ENCODE measurements at regions not wholly inside any gene's neighbourhood (a gene's known extent, or its start where the extent isn't known, plus 50 kb on each side); places are given as distances from the start of the nearest gene placed in this dataset.

DNA sequence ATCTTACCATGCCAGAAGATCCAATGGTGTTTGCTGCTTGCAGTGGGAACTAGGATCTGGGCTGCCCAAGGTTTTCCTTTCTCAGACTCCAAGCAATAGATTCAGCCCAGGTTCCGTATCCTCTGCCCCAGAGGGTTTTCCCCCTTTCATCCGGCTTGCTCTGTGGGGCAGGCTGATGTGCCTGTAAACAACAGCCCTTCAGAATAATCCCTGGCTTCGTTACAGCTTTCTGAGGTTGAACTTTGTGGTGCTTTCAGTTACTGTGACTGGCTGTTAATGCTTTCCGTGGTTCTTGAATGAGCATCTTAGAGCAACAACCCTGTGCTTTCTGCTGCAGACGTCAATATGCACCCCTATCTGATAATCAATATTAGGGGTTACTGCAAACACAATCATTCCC, 400.4 kb downstream of the BTBD3 start:
- no peak overlapping the region for H3K27ac Mint-ChIP-seq
- H3K27me3 Mint-ChIP-seq: no peaks in the 10 kb centered on the region
- H3K4me3 Mint-ChIP-seq: no peak overlapping the region
- no peak for DNase-seq (ENCODE audit: extremely low spot score, unreplicated experiment)
- TF ChIP-seq, protein P1, sequence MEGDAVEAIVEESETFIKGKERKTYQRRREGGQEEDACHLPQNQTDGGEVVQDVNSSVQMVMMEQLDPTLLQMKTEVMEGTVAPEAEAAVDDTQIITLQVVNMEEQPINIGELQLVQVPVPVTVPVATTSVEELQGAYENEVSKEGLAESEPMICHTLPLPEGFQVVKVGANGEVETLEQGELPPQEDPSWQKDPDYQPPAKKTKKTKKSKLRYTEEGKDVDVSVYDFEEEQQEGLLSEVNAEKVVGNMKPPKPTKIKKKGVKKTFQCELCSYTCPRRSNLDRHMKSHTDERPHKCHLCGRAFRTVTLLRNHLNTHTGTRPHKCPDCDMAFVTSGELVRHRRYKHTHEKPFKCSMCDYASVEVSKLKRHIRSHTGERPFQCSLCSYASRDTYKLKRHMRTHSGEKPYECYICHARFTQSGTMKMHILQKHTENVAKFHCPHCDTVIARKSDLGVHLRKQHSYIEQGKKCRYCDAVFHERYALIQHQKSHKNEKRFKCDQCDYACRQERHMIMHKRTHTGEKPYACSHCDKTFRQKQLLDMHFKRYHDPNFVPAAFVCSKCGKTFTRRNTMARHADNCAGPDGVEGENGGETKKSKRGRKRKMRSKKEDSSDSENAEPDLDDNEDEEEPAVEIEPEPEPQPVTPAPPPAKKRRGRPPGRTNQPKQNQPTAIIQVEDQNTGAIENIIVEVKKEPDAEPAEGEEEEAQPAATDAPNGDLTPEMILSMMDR (conservative IDR thresholded peaks at IDR 0.05): no peak
- peaks cover 7% of the 10 kb centered on the region for H3K4me1 Mint-ChIP-seq (ENCODE audit: unreplicated experiment)
- H3K36me3 Mint-ChIP-seq: no peaks in the 10 kb centered on the region
- no peaks in the 10 kb centered on the region for H3K9me3 Mint-ChIP-seq

DNA sequence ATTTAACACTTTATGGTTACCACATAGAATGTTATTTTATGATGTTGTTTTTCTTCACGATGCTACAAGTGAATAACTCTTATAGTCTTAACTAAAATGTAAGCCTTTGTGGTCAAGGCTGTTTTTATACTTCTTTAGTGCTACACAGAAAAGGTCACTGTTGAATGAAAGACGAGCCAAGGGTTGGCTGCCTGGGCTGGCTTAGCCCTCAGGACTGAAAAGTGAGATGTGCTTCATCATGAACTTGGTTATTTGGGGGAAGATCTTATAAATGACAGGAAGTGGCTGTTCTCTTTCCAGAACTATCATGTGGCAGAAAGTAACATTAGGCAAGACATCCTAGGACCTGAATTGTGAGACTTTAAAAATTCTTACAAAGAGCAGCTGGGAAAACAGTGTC, 404.0 kb downstream of the BTBD3 start:
- H3K4me1 Mint-ChIP-seq (ENCODE audit: unreplicated experiment): peaks cover 7% of the 10 kb centered on the region
- TF ChIP-seq, protein P1 (conservative IDR thresholded peaks at IDR 0.05): no peak
- H3K27me3 Mint-ChIP-seq: no peaks in the 10 kb centered on the region
- H3K36me3 Mint-ChIP-seq: no peaks in the 10 kb centered on the region
- H3K4me3 Mint-ChIP-seq: no peak overlapping the region
- H3K9me3 Mint-ChIP-seq: no peaks in the 10 kb centered on the region
- H3K27ac Mint-ChIP-seq: no peak overlapping the region
- no peak for DNase-seq (ENCODE audit: extremely low spot score, unreplicated experiment)

DNA sequence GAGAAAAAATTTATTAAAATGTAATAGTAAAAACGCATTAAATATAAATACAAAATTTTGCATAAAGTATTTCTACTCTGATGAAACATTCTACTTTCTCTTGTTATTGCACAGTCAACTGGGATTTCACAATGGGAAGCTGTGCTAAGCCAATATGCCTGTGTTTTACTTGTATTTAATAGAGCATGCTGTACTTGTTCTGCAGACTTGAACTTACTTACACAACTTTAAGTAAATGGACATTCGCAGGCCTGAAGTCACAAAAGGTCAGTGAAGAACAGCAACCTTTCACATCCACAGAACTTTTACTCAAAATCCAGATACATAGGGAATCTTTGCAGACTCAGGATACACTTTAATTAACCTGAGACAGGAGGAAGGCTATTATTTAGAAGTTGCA, 409.5 kb downstream of the BTBD3 start:
- no peaks in the 10 kb centered on the region for H3K4me1 Mint-ChIP-seq (ENCODE audit: unreplicated experiment)
- no peak for DNase-seq (ENCODE audit: extremely low spot score, unreplicated experiment)
- no peak overlapping the region for H3K4me3 Mint-ChIP-seq
- no peaks in the 10 kb centered on the region for H3K9me3 Mint-ChIP-seq
- H3K27ac Mint-ChIP-seq: no peak overlapping the region
- TF ChIP-seq, protein P1 (conservative IDR thresholded peaks at IDR 0.05): no peak
- H3K27me3 Mint-ChIP-seq: no peaks in the 10 kb centered on the region
- no peaks in the 10 kb centered on the region for H3K36me3 Mint-ChIP-seq

DNA sequence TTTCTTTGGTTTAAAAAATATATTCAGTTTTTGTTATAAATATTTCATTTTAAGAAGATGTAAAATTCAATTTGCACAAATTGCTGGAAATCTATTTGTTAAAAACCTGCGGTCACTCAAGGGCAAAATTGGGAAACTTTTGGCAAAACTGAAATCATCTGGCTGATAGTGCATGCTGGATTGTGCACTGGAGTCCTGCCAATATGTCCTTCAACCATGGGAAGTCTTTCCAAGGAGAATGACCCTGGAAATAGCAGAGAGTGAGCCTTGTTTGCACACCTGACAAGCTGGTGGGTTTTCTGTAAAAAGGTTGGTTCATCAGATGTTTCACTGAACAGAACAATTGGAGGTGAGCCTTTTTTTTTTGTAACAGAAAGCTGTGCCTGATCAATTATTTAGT, 413.5 kb downstream of the BTBD3 start:
- Mint-ChIP-seq H3K27ac (no peak overlapping the region), H3K36me3 (no peaks in the 10 kb centered on the region), H3K4me1 (ENCODE audit: unreplicated experiment) (no peaks in the 10 kb centered on the region), H3K27me3 (no peaks in the 10 kb centered on the region), H3K9me3 (no peaks in the 10 kb centered on the region), H3K4me3 (no peak overlapping the region)
- TF ChIP-seq, protein P1 (conservative IDR thresholded peaks at IDR 0.05): no peak
- no peak for DNase-seq (ENCODE audit: extremely low spot score, unreplicated experiment)

DNA sequence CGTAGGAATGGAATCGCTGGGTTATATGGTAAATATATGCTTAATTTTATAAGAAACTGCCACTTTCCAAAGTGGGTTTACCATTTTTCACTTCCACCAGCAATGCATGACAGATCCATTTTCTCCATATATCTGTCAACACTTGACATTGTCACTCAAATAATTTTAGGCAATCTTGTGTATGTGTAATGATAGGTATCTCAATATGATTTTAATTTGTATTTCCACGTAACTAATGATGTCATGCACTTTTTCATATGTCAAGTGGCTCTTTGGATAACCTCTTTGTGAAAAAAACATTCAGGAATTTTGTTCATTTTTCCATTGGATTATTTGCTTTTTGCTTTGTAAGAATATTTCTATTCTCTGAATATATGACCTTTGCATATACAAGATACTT, 419.9 kb downstream of the BTBD3 start:
- H3K36me3 Mint-ChIP-seq: no peaks in the 10 kb centered on the region
- no peaks in the 10 kb centered on the region for H3K27me3 Mint-ChIP-seq
- TF ChIP-seq, protein P1 (conservative IDR thresholded peaks at IDR 0.05): no peak
- no peak for DNase-seq (ENCODE audit: extremely low spot score, unreplicated experiment)
- no peak overlapping the region for H3K4me3 Mint-ChIP-seq
- H3K4me1 Mint-ChIP-seq (ENCODE audit: unreplicated experiment): no peaks in the 10 kb centered on the region
- peaks cover 8% of the 10 kb centered on the region for H3K9me3 Mint-ChIP-seq
- H3K27ac Mint-ChIP-seq: no peak overlapping the region

DNA sequence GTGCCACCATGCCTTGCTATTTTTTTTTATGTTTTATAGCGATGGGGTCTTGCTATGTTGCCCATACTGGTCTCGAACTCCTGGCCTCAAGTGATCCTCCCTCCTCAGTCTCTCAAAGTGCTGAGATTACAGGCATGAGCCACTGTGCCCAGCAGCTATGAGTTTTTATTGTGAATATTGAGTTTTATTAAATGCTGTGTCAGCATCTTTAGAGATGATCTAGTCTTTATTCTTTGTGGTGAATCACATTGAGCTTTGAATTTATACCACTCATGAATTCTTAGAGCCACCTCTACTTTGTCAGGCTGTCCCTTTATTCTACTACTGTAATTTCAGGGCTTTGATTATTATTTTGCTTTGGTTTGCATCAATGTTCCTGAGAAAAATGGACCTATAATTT, 428.3 kb downstream of the BTBD3 start:
- H3K4me3 Mint-ChIP-seq: no peak overlapping the region
- H3K27ac Mint-ChIP-seq: peak overlapping the region; percentile 43
- TF ChIP-seq, protein P1 (conservative IDR thresholded peaks at IDR 0.05): no peak
- no peak for DNase-seq (ENCODE audit: extremely low spot score, unreplicated experiment)
- H3K9me3 Mint-ChIP-seq: peaks cover 8% of the 10 kb centered on the region
- no peaks in the 10 kb centered on the region for H3K36me3 Mint-ChIP-seq
- H3K4me1 Mint-ChIP-seq (ENCODE audit: unreplicated experiment): no peaks in the 10 kb centered on the region
- H3K27me3 Mint-ChIP-seq: no peaks in the 10 kb centered on the region

Measured in type B pancreatic cell (in vitro differentiated cells).